Inferior parietal cortex (tissue), 1 donor: ENCODE measurements at regions not wholly inside any gene's neighbourhood (a gene's known extent, or its start where the extent isn't known, plus 50 kb on each side); places are given as distances from the start of the nearest gene placed in this dataset.

Experiments used
- DNase-seq: peaks from one replicate; pipeline ENCODE4 v3.0.0-alpha.2; 2016; ENCODE audit errors: extremely low spot score

DNA sequence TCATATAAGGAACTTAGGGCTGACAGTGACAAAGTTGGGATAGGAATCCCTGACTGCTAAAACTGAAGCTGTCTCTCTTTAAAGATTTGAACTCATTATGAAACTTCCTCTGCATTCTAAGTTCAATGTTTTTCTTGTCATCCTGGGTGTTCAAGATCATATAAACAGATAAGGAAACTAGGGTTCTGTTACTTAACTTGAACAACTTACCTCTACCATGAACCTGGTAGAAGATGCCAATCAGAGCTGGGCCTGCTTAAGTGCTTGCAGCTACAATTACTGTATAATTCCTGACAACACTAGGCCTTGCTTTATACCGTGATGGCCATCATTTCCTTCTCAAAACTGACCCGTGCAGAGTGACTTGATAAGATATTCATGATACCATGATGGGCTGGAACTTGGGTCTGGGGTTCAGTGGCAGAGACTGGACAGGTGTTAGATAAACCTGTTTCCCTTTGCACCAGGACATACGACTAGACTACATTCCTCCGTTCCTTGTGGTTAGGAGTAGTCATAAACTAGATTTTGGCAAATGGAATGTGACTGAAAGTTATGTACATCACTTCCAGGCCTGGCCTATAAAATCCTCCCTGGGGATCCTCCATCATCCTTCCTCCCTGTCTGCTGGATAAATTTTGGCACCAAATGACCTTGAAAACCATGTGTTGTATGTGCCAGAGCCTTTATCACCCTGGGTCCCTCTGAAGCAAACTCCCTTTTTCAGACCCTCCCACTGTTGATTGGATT lies 172.2 kb upstream of the PRICKLE1 start:
- DNase-seq, result no peak

DNA sequence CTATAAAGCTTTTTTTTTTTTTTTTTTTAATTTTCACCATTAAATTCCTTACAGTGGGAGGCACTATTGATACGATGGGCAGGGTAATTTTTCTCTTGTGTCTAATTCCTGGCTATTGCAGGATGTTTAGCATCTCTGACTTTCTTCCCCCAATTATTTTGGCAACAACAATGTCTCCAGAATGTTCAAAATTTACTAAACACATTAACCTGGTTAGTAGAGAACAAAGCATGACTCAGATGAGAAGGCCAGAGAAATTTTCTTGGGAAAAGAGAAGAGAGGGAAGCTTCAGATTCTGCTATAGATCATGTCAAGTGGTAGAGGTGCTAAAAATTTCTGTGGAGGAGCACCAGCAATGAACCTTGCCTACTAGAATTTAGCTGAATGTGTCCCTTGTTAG lies 171.5 kb upstream of the PRICKLE1 start:
- DNase-seq, result no peak

- no peak for DNase-seq
These were observed 171.0 kb upstream of the PRICKLE1 start for GRCh38 chr12:42760550-42760949.

GRCh38 chr12:42759622-42760273 lies 170.2 kb upstream of the PRICKLE1 start:
- DNase-seq, result no peak

DNA sequence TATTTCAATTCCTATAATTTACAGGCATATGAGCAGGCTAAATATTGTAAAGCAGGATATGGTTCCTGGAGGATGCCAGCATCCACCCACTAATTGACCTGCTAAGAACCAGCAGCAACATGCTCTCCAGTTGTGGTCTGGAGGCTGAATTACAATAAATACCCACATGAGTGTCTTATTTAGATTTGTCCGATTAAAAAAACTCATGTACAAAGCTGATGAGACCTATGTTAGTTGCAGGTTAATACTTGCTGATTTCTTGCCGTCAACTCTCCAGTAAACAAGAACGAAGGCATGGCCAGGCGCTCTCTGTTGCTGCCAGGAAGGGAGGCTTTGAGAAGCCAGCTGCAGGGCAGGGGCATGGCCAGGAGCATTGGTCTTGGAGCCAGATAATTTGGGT lies 169.3 kb upstream of the PRICKLE1 start:
- DNase-seq, result no peak

GRCh38 chr12:42757624-42758119 lies 168.1 kb upstream of the PRICKLE1 start:
- no peak for DNase-seq

- no peak for DNase-seq
These were observed 167.5 kb upstream of the PRICKLE1 start for GRCh38 chr12:42756841-42757623.

- DNase-seq, result no peak
These were observed 160.8 kb upstream of the PRICKLE1 start for GRCh38 chr12:42750356-42750755.

DNA sequence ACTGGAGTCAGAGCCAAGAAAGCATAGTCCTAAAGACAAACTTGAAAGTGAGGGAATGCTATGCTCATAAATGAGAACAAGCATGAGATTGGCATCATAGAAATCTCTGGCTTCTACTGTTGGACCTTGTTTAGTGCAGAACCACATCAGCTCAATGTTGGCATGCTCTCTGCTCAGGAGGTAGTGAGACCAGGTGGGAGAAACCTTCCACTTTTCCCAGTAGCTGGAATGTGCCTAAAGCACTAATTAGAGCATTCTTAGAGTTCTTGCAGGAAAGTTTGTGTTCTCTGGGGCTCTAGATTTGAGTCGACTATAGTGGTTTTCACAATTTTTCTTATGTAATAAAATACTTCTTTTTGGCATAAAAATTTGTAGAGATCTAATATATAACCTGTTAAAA lies 159.7 kb upstream of the PRICKLE1 start:
- DNase-seq, result no peak

DNA sequence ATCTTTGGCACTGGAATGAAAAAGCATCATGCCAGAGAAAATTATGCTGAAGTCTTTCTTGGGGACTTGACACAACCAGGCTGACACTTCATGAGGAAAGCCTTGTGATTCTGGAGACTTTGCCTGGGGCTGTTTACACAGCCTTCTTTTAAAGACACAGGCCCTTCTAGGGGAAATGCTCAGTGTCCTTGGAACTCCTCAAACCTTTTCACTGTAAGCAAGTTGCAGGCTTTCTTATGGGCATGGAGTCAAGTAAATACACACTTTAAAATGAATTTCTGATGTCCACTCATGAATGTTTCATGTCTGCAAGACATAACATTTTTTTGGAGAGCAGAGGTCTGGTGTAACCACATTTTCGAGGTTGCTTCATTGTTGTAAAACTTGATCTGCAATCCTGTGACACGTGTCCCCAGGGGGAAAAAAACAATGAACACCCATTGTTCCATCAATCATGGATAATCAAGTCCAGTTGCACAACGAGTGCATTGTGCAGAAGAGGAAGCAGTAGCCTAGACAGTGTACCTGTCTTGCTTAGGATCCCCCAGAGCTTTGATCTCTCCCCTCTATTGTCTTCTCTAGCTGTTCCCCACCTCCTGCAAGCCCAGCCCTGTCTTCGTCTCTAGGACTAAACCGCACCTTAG lies 155.1 kb upstream of the PRICKLE1 start:
- DNase-seq, result no peak

- DNase-seq, result no peak
These were observed 153.2 kb upstream of the PRICKLE1 start for GRCh38 chr12:42742716-42743115.

- DNase-seq, result no peak
These were observed 152.4 kb upstream of the PRICKLE1 start for GRCh38 chr12:42741771-42742510.

GRCh38 chr12:42741091-42741490 lies 151.5 kb upstream of the PRICKLE1 start:
- DNase-seq, result no peak

GRCh38 chr12:42737398-42737797 lies 147.9 kb upstream of the PRICKLE1 start:
- no peak for DNase-seq

GRCh38 chr12:42735861-42736361 lies 146.4 kb upstream of the PRICKLE1 start:
- peak; percentile 35 for DNase-seq

GRCh38 chr12:42733911-42734310 lies 144.4 kb upstream of the PRICKLE1 start:
- no peak for DNase-seq

GRCh38 chr12:42732908-42733411 lies 143.4 kb upstream of the PRICKLE1 start:
- DNase-seq, result no peak

- no peak for DNase-seq
These were observed 140.7 kb upstream of the PRICKLE1 start for GRCh38 chr12:42730291-42730690.

- DNase-seq, result no peak
These were observed 140.0 kb upstream of the PRICKLE1 start for GRCh38 chr12:42729535-42729900.

DNA sequence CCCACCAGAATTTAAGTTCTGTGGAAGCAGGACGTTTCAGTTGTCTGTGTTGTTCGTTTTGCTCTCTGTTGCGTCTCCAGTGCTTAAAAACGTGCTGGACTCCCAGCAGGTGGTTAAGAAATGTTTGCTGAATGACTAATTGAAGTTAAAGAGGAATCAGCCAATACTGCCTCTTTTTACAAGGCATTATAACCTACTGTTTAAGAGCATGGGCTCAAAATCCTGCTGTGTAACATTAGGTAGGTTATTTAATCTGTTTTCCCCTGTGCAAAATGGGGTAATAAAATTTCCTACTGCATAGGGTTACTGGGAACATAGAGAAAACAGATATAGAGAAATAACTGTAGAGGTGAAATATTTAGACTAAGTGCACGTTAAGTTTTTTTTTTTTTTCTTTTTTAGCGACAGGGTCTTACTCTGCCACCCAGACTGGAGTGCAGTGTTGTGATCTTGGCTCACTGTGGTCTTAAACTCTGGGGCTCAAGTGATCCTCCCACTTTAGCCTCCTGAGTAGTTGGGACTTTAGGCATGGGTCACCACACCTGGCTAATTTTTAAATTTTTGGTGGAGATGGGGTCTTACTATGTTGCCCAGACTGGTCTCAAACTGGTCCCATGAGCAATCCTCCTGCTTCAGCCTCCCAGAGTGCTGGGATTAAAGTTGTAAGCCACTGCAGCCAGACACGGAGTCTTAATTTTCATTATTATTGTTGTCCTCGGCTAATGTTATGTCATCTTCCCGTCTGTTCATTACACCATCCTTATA lies 139.4 kb upstream of the PRICKLE1 start:
- no peak for DNase-seq
